ENCODE measurements at regions not wholly inside any gene's neighbourhood (a gene's known extent, or its start where the extent isn't known, plus 50 kb on each side); places are given as distances from the start of the nearest gene placed in this dataset.

- H3K23ac ChIP-seq (ENCODE audit: insufficient read length) = no peak overlapping the region
- WGBS, 2 experiments (ENCODE audit: extremely low coverage in 1 of 2, insufficient coverage in 1 of 2, insufficient read length in 1 of 2, insufficient replicate concordance in 2 of 2, low coverage in 1 of 2, low lambda C conversion rate in 2 of 2, missing lambda C conversion rate in 1 of 2) = 84% methylated on average over 1 of the region's 1 CpG; no CpG with 5 or more reads in 1 of the 2 experiments
- no peak for TF ChIP-seq JUND (IDR thresholded peaks at IDR 0.05; ENCODE audit: low read length)
- no peak for TF ChIP-seq CEBPB (IDR thresholded peaks at IDR 0.05; ENCODE audit: low read depth, low read length)
- no peak for TF ChIP-seq SP4 (IDR thresholded peaks at IDR 0.05; ENCODE audit: low read length)
- no peak for TF ChIP-seq TAF7 (optimal IDR thresholded peaks at IDR 0.05; ENCODE audit: borderline replicate concordance, low read depth, low read length)
- TF ChIP-seq CREB1 (IDR thresholded peaks at IDR 0.05) = no peak
- no peak for TF ChIP-seq EP300 (IDR thresholded peaks at IDR 0.05; ENCODE audit: borderline replicate concordance in 1 of 2, low read depth in 2 of 2, low read length in 2 of 2)
- TF ChIP-seq SIX5 (IDR thresholded peaks at IDR 0.05; ENCODE audit: low read depth, low read length) = no peak
- no peak for TF ChIP-seq USF2 (IDR thresholded peaks at IDR 0.05; ENCODE audit: low read length)
- no peak for TF ChIP-seq EZH2 (IDR thresholded peaks at IDR 0.05; ENCODE audit: low read depth, low read length, severe bottlenecking)
- no peak for TF ChIP-seq TCF12 (IDR thresholded peaks at IDR 0.05; ENCODE audit: low read depth, low read length)
- TF ChIP-seq CTBP2 (IDR thresholded peaks at IDR 0.05; ENCODE audit: borderline replicate concordance, insufficient read depth, insufficient read length, low read length) = no peak
- no peak for TF ChIP-seq GTF2F1 (IDR thresholded peaks at IDR 0.05; ENCODE audit: borderline replicate concordance, low read depth, low read length)
- no peak for TF ChIP-seq TEAD4 (IDR thresholded peaks at IDR 0.05; ENCODE audit: low read depth, low read length)
- no peak for TF ChIP-seq PHF8 (conservative IDR thresholded peaks at IDR 0.05; ENCODE audit: low read depth, low read length)
- no peak for TF ChIP-seq JUN (IDR thresholded peaks at IDR 0.05; ENCODE audit: low read depth, low read length)
Measured at GRCh38 chr4:146053891-146054290, 115.3 kb upstream of the ZNF827 start.

More at GRCh38 chr4:146053891-146054290, 115.3 kb upstream of the ZNF827 start:
- H2BK15ac ChIP-seq (ENCODE audit: low read length) = no peak overlapping the region
- no peak overlapping the region for H4K91ac ChIP-seq (replicated peaks; ENCODE audit: insufficient read length, low read length)
- DNase-seq (ENCODE audit: low read depth in 1 of 2, low spot score in 2 of 2) (no peak), FAIRE-seq (no peak)
- H2AK5ac ChIP-seq (ENCODE audit: low read depth, low read length) = no peak overlapping the region
- H3K56ac ChIP-seq (replicated peaks; ENCODE audit: insufficient read length, low read depth, low read length) = no peak overlapping the region
- no peak overlapping the region for H2BK12ac ChIP-seq (ENCODE audit: low read depth, low read length)
- H3K79me2 ChIP-seq (ENCODE audit: control insufficient read depth in 1 of 2, insufficient read depth in 2 of 2, low read length in 2 of 2) = no peaks in the 10 kb centered on the region
- no peaks in the 10 kb centered on the region for H3K27me3 ChIP-seq (replicated peaks in 1 of 4; ENCODE audit: control insufficient read depth in 3 of 4, extremely low read depth in 1 of 4, insufficient read depth in 3 of 4, low read length in 3 of 4)
- H3K18ac ChIP-seq (ENCODE audit: extremely low read depth, low read length) = no peak overlapping the region
- H3K36me3 ChIP-seq (ENCODE audit: control insufficient read depth in 2 of 4, insufficient read depth in 4 of 4, low read length in 3 of 4) = no peaks in the 10 kb centered on the region
- H2BK120ac ChIP-seq (replicated peaks; ENCODE audit: low read depth, low read length) = no peak overlapping the region
- no peak overlapping the region for H4K5ac ChIP-seq (ENCODE audit: insufficient read length, low read depth, low read length)
- H3K4me1 ChIP-seq (replicated peaks in 1 of 4; ENCODE audit: control insufficient read depth in 3 of 4, insufficient read depth in 4 of 4, low read length in 3 of 4) = peaks cover 0 to 6% (median 1%) of the 10 kb centered on the region in 4 experiments; a peak in 1 of 7 replicates
- H3K4ac ChIP-seq (replicated peaks; ENCODE audit: insufficient read length, low read depth, low read length) = no peak overlapping the region
- H4K20me1 ChIP-seq (replicated peaks in 1 of 2; ENCODE audit: control insufficient read depth in 1 of 2, insufficient read depth in 2 of 2, low read length in 2 of 2) = no peaks in the 10 kb centered on the region
- H3K79me1 ChIP-seq (ENCODE audit: low read depth, low read length) = no peaks in the 10 kb centered on the region
- no peak overlapping the region for H2BK20ac ChIP-seq (ENCODE audit: low read length)
- no peak overlapping the region for H4K8ac ChIP-seq (ENCODE audit: extremely low read depth, insufficient read depth, low read length)
- H2BK5ac ChIP-seq (ENCODE audit: low read depth, low read length) = no peak overlapping the region
- H3K27ac ChIP-seq (ENCODE audit: low read depth, low read length) = no peak overlapping the region
- ChIA-PET CTCF (ENCODE audit: partially characterized antibody) (interaction anchor here (1.3 kb wide), 1 partner anchor 40 kb away, joined by 3 read pairs; no protein-coding TSS in a partner anchor), POLR2A (ENCODE audit: partially characterized antibody) (no interaction called here)
- no peaks in the 10 kb centered on the region for H3K9me3 ChIP-seq (ENCODE audit: insufficient read depth in 2 of 2, low read depth in 1 of 2, low read length in 1 of 2)
- H3K4me3 ChIP-seq (ENCODE audit: extremely low read depth in 1 of 4, insufficient read depth in 2 of 4, low read depth in 3 of 4, low read length in 4 of 4) = no peak overlapping the region
- H3K9ac ChIP-seq (replicated peaks in 1 of 4; ENCODE audit: extremely low read depth in 1 of 4, low read depth in 3 of 4, low read length in 3 of 4) = no peak overlapping the region
- H3K23me2 ChIP-seq (ENCODE audit: low read depth, low read length) = no peaks in the 10 kb centered on the region; the same call in 1 of the 2 replicates
- H3K4me2 ChIP-seq (ENCODE audit: insufficient read depth in 1 of 2, low read depth in 2 of 2, low read length in 2 of 2) = no peak overlapping the region
- no peak overlapping the region for H3K14ac ChIP-seq (ENCODE audit: insufficient read length)
- H2AFZ ChIP-seq (ENCODE audit: low read length) = no peak overlapping the region

Measured in H1 (cell line).